CD8-positive, alpha-beta memory T cell (primary cell): ENCODE measurements at regions not wholly inside any gene's neighbourhood (a gene's known extent, or its start where the extent isn't known, plus 50 kb on each side); places are given as distances from the start of the nearest gene placed in this dataset.
A peak's percentile ranks its signal among the peaks of the same experiment; 100 is the strongest.

Experiments
- CTCF ChIA-PET: fragments of 350-600 bp; sonication (Branson Sonifier 250); formaldehyde crosslinking; loops from one replicate; lab custom pipeline; 2021; ENCODE audit warnings: antibody characterized with exemption; lab: Charles Lee
- POLR2A ChIA-PET: fragments of 350-600 bp; sonication (Branson Sonifier 250); formaldehyde crosslinking; loops from one replicate; lab custom pipeline; 2021; ENCODE audit warnings: antibody characterized with exemption; lab: Charles Lee
- DNase-seq, 5 donors: peaks; one replicate each; pipeline versions ENCODE4 v3.0.0 to v3.0.0-alpha.2; 2020 to 2022; ENCODE audit warnings: mixed read lengths in 1 of 5
- H3K27ac ChIP-seq: one replicate; pipeline ENCODE4 v1.7.0; 2013; ENCODE audit warnings: low read depth, mild to moderate bottlenecking, low read length, moderate library complexity
- H3K27me3 ChIP-seq: 2 replicates; pipeline ENCODE4 v1.7.0; 2013; ENCODE audit warnings: low read length, mild to moderate bottlenecking; ENCODE audit not compliant: insufficient read depth, poor library complexity, severe bottlenecking
- H3K36me3 ChIP-seq: 2 replicates; pipeline ENCODE4 v1.7.0; 2013; ENCODE audit warnings: mild to moderate bottlenecking, low read length, moderate library complexity; ENCODE audit not compliant: insufficient read depth
- H3K4me1 ChIP-seq: 2 replicates; pipeline ENCODE4 v1.7.0; 2013; ENCODE audit warnings: mild to moderate bottlenecking, low read length, moderate library complexity; ENCODE audit not compliant: insufficient read depth
- H3K4me3 ChIP-seq: 2 replicates; pipeline ENCODE4 v1.7.0; 2013; ENCODE audit warnings: mild to moderate bottlenecking, low read length
- H3K9me3 ChIP-seq: 2 replicates; pipeline ENCODE4 v1.7.0; 2013; ENCODE audit warnings: mild to moderate bottlenecking, low read length
- H3K27ac Mint-ChIP-seq, 8 donors: one replicate each; pipeline ENCODE4 v1.8.0; 2020 to 2021; ENCODE audit warnings: mixed read lengths in 8 of 8, mild to moderate bottlenecking in 6 of 8, inconsistent platforms in 3 of 8, moderate library complexity in 3 of 8
- H3K27me3 Mint-ChIP-seq, 2 donors: one replicate each; pipeline ENCODE4 v1.8.0; 2020 to 2021; ENCODE audit warnings: mixed read lengths in 2 of 2, mild to moderate bottlenecking in 1 of 2, moderate library complexity in 1 of 2
- H3K36me3 Mint-ChIP-seq, 3 donors: one replicate each; pipeline ENCODE4 v1.8.0; 2020 to 2021; ENCODE audit warnings: mixed read lengths in 3 of 3, inconsistent platforms in 1 of 3, mild to moderate bottlenecking in 1 of 3
- H3K4me1 Mint-ChIP-seq, 3 donors: one replicate each; pipeline ENCODE4 v1.8.0; 2020 to 2021; ENCODE audit warnings: mixed read lengths in 3 of 3, inconsistent platforms in 1 of 3, mild to moderate bottlenecking in 1 of 3
- H3K4me3 Mint-ChIP-seq, 7 donors: one replicate each; pipeline ENCODE4 v1.8.0; 2020 to 2021; ENCODE audit warnings: mixed read lengths in 7 of 7, mild to moderate bottlenecking in 6 of 7, moderate library complexity in 4 of 7, inconsistent platforms in 2 of 7
- H3K9me3 Mint-ChIP-seq, 5 donors: one replicate each; pipeline ENCODE4 v1.8.0; 2020 to 2022; ENCODE audit warnings: mixed read lengths in 5 of 5, mild to moderate bottlenecking in 3 of 5, moderate library complexity in 2 of 5, inconsistent platforms in 1 of 5

- H3K27me3 Mint-ChIP-seq = peaks cover 0 to 1% of the 10 kb centered on the region in 2 donors
- H3K27ac Mint-ChIP-seq = peak overlapping the region in 1 of 8 donors; percentile 3
Measured at GRCh38 chr1:117678246-117678977, 72.6 kb downstream of the TENT5C start.

GRCh38 chr1:117679299-117679698, 73.5 kb downstream of the TENT5C start:
- H3K27ac ChIP-seq = no peak overlapping the region
- H3K9me3 Mint-ChIP-seq = no peaks in the 10 kb centered on the region
- peaks cover 0 to 1% of the 10 kb centered on the region in 2 donors for H3K27me3 Mint-ChIP-seq
- no peak overlapping the region for H3K4me3 Mint-ChIP-seq
- DNase-seq = no peak
- no peaks in the 10 kb centered on the region for H3K36me3 Mint-ChIP-seq
- H3K4me1 Mint-ChIP-seq = peaks cover 4 to 9% (median 8%) of the 10 kb centered on the region in 3 donors
- no peaks in the 10 kb centered on the region for H3K27me3 ChIP-seq
- H3K27ac Mint-ChIP-seq = no peak overlapping the region
- ChIA-PET CTCF (interaction anchor here (1.8 to 2.6 kb wide), 2 partner anchors 144 to 167 kb away, joined by 4 to 16 read pairs; no protein-coding TSS in a partner anchor), POLR2A (no interaction called here)
- H3K36me3 ChIP-seq = no peaks in the 10 kb centered on the region
- no peak overlapping the region for H3K4me3 ChIP-seq
- H3K4me1 ChIP-seq = peaks cover 2% of the 10 kb centered on the region
- H3K9me3 ChIP-seq = no peaks in the 10 kb centered on the region

More at GRCh38 chr1:117678246-117678977, 72.6 kb downstream of the TENT5C start:
- POLR2A ChIA-PET = interaction anchor here (0.6 kb wide), 1 partner anchor 27 kb away, joined by 3 read pairs; no protein-coding TSS in a partner anchor
- Histone ChIP-seq H3K27me3 (no peaks in the 10 kb centered on the region), H3K9me3 (no peaks in the 10 kb centered on the region), H3K27ac (no peak overlapping the region), H3K36me3 (no peaks in the 10 kb centered on the region), H3K4me1 (peaks cover 5% of the 10 kb centered on the region), H3K4me3 (no peak overlapping the region)
- H3K36me3 Mint-ChIP-seq = no peaks in the 10 kb centered on the region
- H3K4me3 Mint-ChIP-seq = no peak overlapping the region
- H3K4me1 Mint-ChIP-seq = peaks cover 7 to 14% (median 14%) of the 10 kb centered on the region in 3 donors
- H3K9me3 Mint-ChIP-seq = no peaks in the 10 kb centered on the region
- DNase-seq = no peak
- CTCF ChIA-PET = interaction anchor here (1.2 kb wide), 1 partner anchor 144 kb away, joined by 4 read pairs; no protein-coding TSS in a partner anchor

DNA sequence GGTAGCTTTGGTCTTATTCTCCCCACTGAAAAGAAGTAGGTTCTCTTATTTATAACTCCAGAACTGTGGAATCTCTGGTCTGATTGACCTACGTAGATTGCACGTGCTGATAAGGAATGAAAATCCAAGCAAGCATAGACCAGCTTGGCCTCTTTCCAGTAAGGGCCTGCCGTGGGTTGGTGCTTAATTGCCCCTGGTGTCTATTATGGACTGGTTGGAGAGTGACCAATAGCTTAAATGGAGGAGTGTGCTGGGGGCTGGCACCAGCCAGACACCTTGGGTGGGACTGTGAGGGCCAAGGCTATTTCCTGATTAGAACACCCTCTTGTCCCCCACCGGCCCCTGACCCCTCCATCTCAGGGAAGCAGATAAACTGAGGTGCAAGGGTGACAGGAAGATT, 74.0 kb downstream of the TENT5C start:
- Mint-ChIP-seq H3K4me1 (peaks cover 0 to 4% (median 3%) of the 10 kb centered on the region in 3 donors), H3K9me3 (no peaks in the 10 kb centered on the region), H3K27ac (no peak overlapping the region), H3K27me3 (peaks cover 0 to 1% of the 10 kb centered on the region in 2 donors), H3K4me3 (no peak overlapping the region), H3K36me3 (no peaks in the 10 kb centered on the region)
- ChIA-PET POLR2A (no interaction called here), CTCF (interaction anchor here (1.1 to 2.6 kb wide), 4 partner anchors 23 to 167 kb away, joined by 4 to 16 read pairs (median 4); no protein-coding TSS in a partner anchor)
- H3K27me3 ChIP-seq = no peaks in the 10 kb centered on the region
- H3K4me1 ChIP-seq = no peaks in the 10 kb centered on the region
- H3K4me3 ChIP-seq = no peak overlapping the region
- DNase-seq = no peak
- H3K27ac ChIP-seq = no peak overlapping the region
- H3K9me3 ChIP-seq = no peaks in the 10 kb centered on the region
- H3K36me3 ChIP-seq = no peaks in the 10 kb centered on the region

GRCh38 chr1:117680316-117681002, 74.6 kb downstream of the TENT5C start:
- Mint-ChIP-seq H3K9me3 (no peaks in the 10 kb centered on the region), H3K4me1 (peaks cover 0 to 4% (median 3%) of the 10 kb centered on the region in 3 donors), H3K4me3 (no peak overlapping the region), H3K36me3 (no peaks in the 10 kb centered on the region), H3K27me3 (peaks cover 0 to 3% of the 10 kb centered on the region in 2 donors), H3K27ac (no peak overlapping the region)
- Histone ChIP-seq H3K27ac (no peak overlapping the region), H3K4me3 (no peak overlapping the region), H3K36me3 (no peaks in the 10 kb centered on the region), H3K4me1 (no peaks in the 10 kb centered on the region), H3K27me3 (no peaks in the 10 kb centered on the region), H3K9me3 (no peaks in the 10 kb centered on the region)
- DNase-seq = no peak
- ChIA-PET CTCF (interaction anchor here (1.1 to 2.6 kb wide), 4 partner anchors 24 to 168 kb away, joined by 4 to 16 read pairs (median 4); no protein-coding TSS in a partner anchor), POLR2A (no interaction called here)

DNA sequence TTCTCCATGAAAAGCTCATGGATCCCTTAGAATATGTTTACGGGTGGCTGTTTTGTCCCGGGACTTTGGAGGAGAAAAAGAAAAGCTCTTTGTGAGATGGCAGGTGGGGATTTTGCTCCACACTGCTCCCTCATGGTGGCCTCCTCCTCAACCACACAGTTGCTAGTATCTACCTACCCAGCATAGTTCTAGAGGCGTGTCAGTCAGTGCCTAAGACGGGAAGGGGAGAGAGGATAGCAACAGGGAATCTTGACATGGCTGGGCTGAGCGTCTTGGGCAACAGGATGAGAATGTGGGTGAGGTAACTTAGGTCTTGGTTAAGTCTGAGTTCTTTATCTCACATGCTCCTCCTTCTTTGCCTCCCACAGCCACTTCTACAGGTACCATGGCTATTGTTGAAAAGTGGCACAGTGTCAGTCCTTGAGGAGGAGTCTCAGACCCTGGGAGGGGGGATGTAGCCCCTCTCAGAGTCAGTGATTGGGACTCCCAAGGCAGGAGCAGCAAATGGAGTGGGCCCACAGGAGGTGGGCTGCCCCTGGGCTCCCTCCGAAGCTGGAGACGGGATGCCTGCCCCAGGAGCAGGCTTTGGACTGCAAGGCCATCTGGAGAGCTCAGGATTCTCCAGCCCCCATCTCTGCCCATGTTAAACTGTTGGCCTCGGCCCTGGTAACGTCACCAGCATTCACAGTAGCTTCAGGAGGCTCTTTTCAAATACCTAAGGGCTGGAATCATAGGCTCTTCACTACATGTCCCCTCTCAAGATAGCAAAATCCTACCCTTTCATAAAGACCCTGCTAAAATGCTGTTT, 75.4 kb downstream of the TENT5C start:
- Histone ChIP-seq H3K4me1 (no peaks in the 10 kb centered on the region), H3K4me3 (no peak overlapping the region)
- CTCF ChIA-PET = interaction anchor here (1.1 to 2.6 kb wide), 5 partner anchors 16 to 169 kb away, joined by 3 to 16 read pairs (median 4); no protein-coding TSS in a partner anchor

GRCh38 chr1:117681901-117682250, 76.0 kb downstream of the TENT5C start:
- Histone ChIP-seq H3K27ac (no peak overlapping the region), H3K4me1 (no peaks in the 10 kb centered on the region), H3K36me3 (no peaks in the 10 kb centered on the region), H3K9me3 (no peaks in the 10 kb centered on the region), H3K27me3 (no peaks in the 10 kb centered on the region), H3K4me3 (no peak overlapping the region)
- Mint-ChIP-seq H3K27ac (peak overlapping the region in 1 of 8 donors; percentile 21), H3K9me3 (no peaks in the 10 kb centered on the region), H3K4me3 (no peak overlapping the region), H3K4me1 (peaks cover 0 to 4% (median 3%) of the 10 kb centered on the region in 3 donors), H3K27me3 (peaks cover 0 to 3% of the 10 kb centered on the region in 2 donors), H3K36me3 (no peaks in the 10 kb centered on the region)
- CTCF ChIA-PET = interaction anchor here (0.9 to 2.6 kb wide), 6 partner anchors 8 to 146 kb away, joined by 3 to 16 read pairs (median 4); no protein-coding TSS in a partner anchor
- DNase-seq = no peak
- POLR2A ChIA-PET = no interaction called here

More for the DNA sequence above, 75.4 kb downstream of the TENT5C start:
- no peak overlapping the region for H3K27ac ChIP-seq
- H3K4me1 Mint-ChIP-seq = peaks cover 0 to 4% (median 3%) of the 10 kb centered on the region in 3 donors
- POLR2A ChIA-PET = no interaction called here
- DNase-seq = no peak
- no peaks in the 10 kb centered on the region for H3K36me3 ChIP-seq
- H3K27me3 ChIP-seq = no peaks in the 10 kb centered on the region
- H3K9me3 ChIP-seq = no peaks in the 10 kb centered on the region
- no peak overlapping the region for H3K4me3 Mint-ChIP-seq
- no peaks in the 10 kb centered on the region for H3K9me3 Mint-ChIP-seq
- H3K27ac Mint-ChIP-seq = peak overlapping the region in 2 of 8 donors; percentile 21 to 48
- peaks cover 0 to 3% of the 10 kb centered on the region in 2 donors for H3K27me3 Mint-ChIP-seq
- no peaks in the 10 kb centered on the region for H3K36me3 Mint-ChIP-seq

- POLR2A ChIA-PET = no interaction called here
Measured at GRCh38 chr1:117682372-117682771, 76.5 kb downstream of the TENT5C start.

More at GRCh38 chr1:117682372-117682771, 76.5 kb downstream of the TENT5C start:
- Histone ChIP-seq H3K4me3 (no peak overlapping the region), H3K9me3 (no peaks in the 10 kb centered on the region), H3K27ac (no peak overlapping the region), H3K4me1 (no peaks in the 10 kb centered on the region), H3K27me3 (no peaks in the 10 kb centered on the region), H3K36me3 (no peaks in the 10 kb centered on the region)
- Mint-ChIP-seq H3K9me3 (no peaks in the 10 kb centered on the region), H3K4me1 (peaks cover 0 to 4% (median 3%) of the 10 kb centered on the region in 3 donors), H3K27me3 (peaks cover 2 to 4% of the 10 kb centered on the region in 2 donors), H3K4me3 (no peak overlapping the region), H3K36me3 (no peaks in the 10 kb centered on the region), H3K27ac (peak overlapping the region in 1 of 8 donors; percentile 34)
- DNase-seq = no peak
- CTCF ChIA-PET = interaction anchor here (0.9 to 1.4 kb wide), 6 partner anchors 8 to 147 kb away, joined by 3 to 7 read pairs (median 4); no protein-coding TSS in a partner anchor
